Vagina (tissue), 2 donors: ENCODE measurements at regions not wholly inside any gene's neighbourhood (a gene's known extent, or its start where the extent isn't known, plus 50 kb on each side); places are given as distances from the start of the nearest gene placed in this dataset.

Experiments
- DNase-seq, 2 donors: peaks; one replicate each; pipeline ENCODE4 v3.0.0-alpha.2; 2017; ENCODE audit errors: extremely low spot score in 2 of 2
- H3K27ac ChIP-seq: fragments of 200-600 bp; sonication (generic); one replicate; pipeline ENCODE4 v1.5.1; 2019
- H3K27me3 ChIP-seq: fragments of 200-600 bp; sonication (generic); one replicate; pipeline ENCODE4 v1.5.1; 2019
- H3K36me3 ChIP-seq, 2 donors: fragments of 200-600 bp; sonication (generic); one replicate each; pipeline ENCODE4 v1.5.1; 2017 to 2019
- H3K4me1 ChIP-seq: fragments of 200-600 bp; sonication (generic); one replicate; pipeline ENCODE4 v1.5.1; 2019
- H3K4me3 ChIP-seq, 2 donors: fragments of 200-600 bp; sonication (generic); 1 replicate in 1 of 2; 2 replicates in 1 of 2; pipeline ENCODE4 v1.5.1; 2016 to 2019
- H3K9me3 ChIP-seq: fragments of 200-600 bp; sonication (generic); one replicate; pipeline ENCODE4 v1.5.1; 2019
- CTCF ChIP-seq, 3 experiments: fragments of 450-650 bp in 2 of 3; fragments of 200-600 bp in 1 of 3; sonication (generic) in 1 of 3; IDR thresholded peaks; one replicate each; pipeline ENCODE4 v1.5.1; 2017 to 2019; ENCODE audit warnings: antibody characterized with exemption in 3 of 3, mild to moderate bottlenecking in 2 of 3, moderate library complexity in 2 of 3
- POLR2A ChIP-seq, 2 donors: fragments of 450-650 bp; IDR thresholded peaks; one replicate each; pipeline ENCODE4 v1.6.1; 2017; ENCODE audit warnings: antibody characterized with exemption in 2 of 2, mild to moderate bottlenecking in 2 of 2, moderate library complexity in 2 of 2
- POLR2AphosphoS5 ChIP-seq, 2 donors: sonication (generic); formaldehyde crosslinking; IDR thresholded peaks; one replicate each; pipeline ENCODE4 v1.9.0; 2017; ENCODE audit warnings: antibody characterized with exemption in 2 of 2, mild to moderate bottlenecking in 2 of 2, low read depth in 1 of 2; ENCODE audit not compliant: insufficient read depth in 1 of 2
- intact Hi-C: fragments of 100-400 bp; cut with DNase I; formaldehyde crosslinking; loops from one replicate; pipeline ENCODE4 v1.15.1; 2023

DNA sequence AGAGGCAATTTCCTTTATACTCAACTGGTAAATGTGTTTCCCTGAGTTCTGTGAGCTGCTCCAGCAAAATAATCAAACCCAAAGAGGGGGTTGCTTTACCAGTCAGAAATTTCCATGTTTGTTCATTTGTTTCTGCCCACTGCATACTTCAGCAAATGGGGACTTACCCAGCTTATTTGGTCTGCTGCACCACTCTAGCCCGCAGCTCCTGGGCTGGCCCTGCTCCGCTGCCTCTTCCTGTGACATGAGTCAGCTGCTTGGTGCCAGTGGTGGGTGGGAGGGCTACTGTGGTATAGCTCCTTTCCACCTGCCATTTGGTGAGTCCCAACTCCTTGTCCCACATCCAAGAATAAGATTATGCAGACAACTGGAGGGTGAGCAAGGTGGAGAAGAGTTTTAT, 644.2 kb downstream of the MCTP2 start:
- H3K4me3 ChIP-seq = no peak overlapping the region
- intact Hi-C loops = no loop called here
- peaks cover 7% of the 10 kb centered on the region for H3K9me3 ChIP-seq
- TF ChIP-seq POLR2AphosphoS5 (IDR thresholded peaks at IDR 0.05; ENCODE audit: insufficient read depth in 1 of 2, low read depth in 1 of 2) (no peak), POLR2A (IDR thresholded peaks at IDR 0.05) (no peak), CTCF (IDR thresholded peaks at IDR 0.05) (no peak)
- H3K4me1 ChIP-seq = no peaks in the 10 kb centered on the region
- H3K27ac ChIP-seq = no peak overlapping the region
- H3K27me3 ChIP-seq = no peaks in the 10 kb centered on the region
- no peaks in the 10 kb centered on the region for H3K36me3 ChIP-seq
- DNase-seq = no peak

DNA sequence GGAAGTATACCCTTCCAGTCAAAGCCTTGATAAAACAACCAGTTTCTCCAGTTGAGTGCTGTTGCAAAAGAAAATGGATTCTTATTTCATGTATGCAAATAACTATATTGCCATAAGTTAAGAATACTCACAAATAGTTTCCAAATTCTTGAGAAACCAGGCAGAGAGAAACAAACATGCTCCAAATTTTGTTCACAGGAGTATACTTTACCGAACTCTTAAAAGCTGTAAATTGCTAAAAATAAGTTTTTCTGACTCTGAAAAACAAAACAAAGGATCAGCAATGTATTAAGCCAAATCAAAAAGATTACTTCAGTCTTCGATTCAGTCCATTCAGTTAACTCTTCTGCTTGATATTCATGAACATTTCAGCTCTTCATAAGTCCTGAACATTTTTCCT, 646.5 kb downstream of the MCTP2 start:
- TF ChIP-seq POLR2A (IDR thresholded peaks at IDR 0.05) (no peak), CTCF (IDR thresholded peaks at IDR 0.05) (no peak), POLR2AphosphoS5 (IDR thresholded peaks at IDR 0.05; ENCODE audit: insufficient read depth in 1 of 2, low read depth in 1 of 2) (no peak)
- no peaks in the 10 kb centered on the region for H3K36me3 ChIP-seq
- intact Hi-C loops = no loop called here
- peaks cover 7% of the 10 kb centered on the region for H3K9me3 ChIP-seq
- DNase-seq = no peak
- no peak overlapping the region for H3K27ac ChIP-seq
- H3K27me3 ChIP-seq = no peaks in the 10 kb centered on the region
- H3K4me1 ChIP-seq = no peaks in the 10 kb centered on the region
- H3K4me3 ChIP-seq = no peak overlapping the region

- Histone ChIP-seq H3K27me3 (no peaks in the 10 kb centered on the region), H3K36me3 (no peaks in the 10 kb centered on the region), H3K27ac (no peak overlapping the region), H3K4me1 (no peaks in the 10 kb centered on the region), H3K4me3 (no peak overlapping the region), H3K9me3 (peaks cover 7% of the 10 kb centered on the region)
- TF ChIP-seq CTCF (IDR thresholded peaks at IDR 0.05) (no peak), POLR2AphosphoS5 (IDR thresholded peaks at IDR 0.05; ENCODE audit: insufficient read depth in 1 of 2, low read depth in 1 of 2) (no peak), POLR2A (IDR thresholded peaks at IDR 0.05) (no peak)
- intact Hi-C loops = no loop called here
- no peak for DNase-seq
Observed at GRCh38 chr15:94882071-94882712, 650.8 kb downstream of the MCTP2 start.

DNA sequence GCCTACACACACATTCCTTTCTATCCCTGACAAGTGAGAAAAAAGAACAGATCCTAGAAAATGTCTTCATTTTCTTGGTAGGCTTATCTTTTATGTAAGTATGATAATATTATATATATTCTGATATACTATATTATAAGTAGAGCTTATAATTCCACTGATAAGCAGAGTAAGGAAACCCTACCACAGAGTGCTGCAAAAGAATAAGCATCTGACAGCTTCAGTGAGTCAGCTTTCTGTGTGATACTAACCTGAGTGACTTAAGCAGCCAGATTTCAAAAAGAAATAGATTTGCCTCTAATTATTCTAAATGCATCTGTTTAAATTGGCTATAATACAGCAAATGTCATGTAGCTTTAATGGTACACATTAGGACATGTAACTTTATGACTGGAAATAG, 656.0 kb downstream of the MCTP2 start:
- H3K4me1 ChIP-seq = no peaks in the 10 kb centered on the region
- intact Hi-C loops = no loop called here
- no peaks in the 10 kb centered on the region for H3K9me3 ChIP-seq
- no peaks in the 10 kb centered on the region for H3K27me3 ChIP-seq
- H3K27ac ChIP-seq = no peak overlapping the region
- TF ChIP-seq POLR2AphosphoS5 (IDR thresholded peaks at IDR 0.05; ENCODE audit: insufficient read depth in 1 of 2, low read depth in 1 of 2) (no peak), POLR2A (IDR thresholded peaks at IDR 0.05) (no peak), CTCF (IDR thresholded peaks at IDR 0.05) (no peak)
- no peaks in the 10 kb centered on the region for H3K36me3 ChIP-seq
- DNase-seq = no peak
- no peak overlapping the region for H3K4me3 ChIP-seq

GRCh38 chr15:94889153-94889552, 657.8 kb downstream of the MCTP2 start:
- Histone ChIP-seq H3K27me3 (no peaks in the 10 kb centered on the region), H3K9me3 (no peaks in the 10 kb centered on the region), H3K36me3 (no peaks in the 10 kb centered on the region), H3K4me3 (no peak overlapping the region), H3K4me1 (no peaks in the 10 kb centered on the region), H3K27ac (no peak overlapping the region)
- intact Hi-C loops = no loop called here
- no peak for DNase-seq
- no peak for TF ChIP-seq POLR2A (IDR thresholded peaks at IDR 0.05)
- no peak for TF ChIP-seq POLR2AphosphoS5 (IDR thresholded peaks at IDR 0.05; ENCODE audit: insufficient read depth in 1 of 2, low read depth in 1 of 2)
- no peak for TF ChIP-seq CTCF (IDR thresholded peaks at IDR 0.05)
